ENCODE measurements at regions not wholly inside any gene's neighbourhood (a gene's known extent, or its start where the extent isn't known, plus 50 kb on each side); places are given as distances from the start of the nearest gene placed in this dataset.

- TF ChIP-seq CTCF (IDR thresholded peaks at IDR 0.05; ENCODE audit: insufficient read depth, low read length, poor library complexity, severe bottlenecking): no peak
- TF ChIP-seq EZH2phosphoT487 (conservative IDR thresholded peaks at IDR 0.05; ENCODE audit: low read length): no peak
Measured at GRCh38 chr7:17716816-17717215, 223.5 kb downstream of the SNX13 start.
